ENCODE measurements at regions not wholly inside any gene's neighbourhood (a gene's known extent, or its start where the extent isn't known, plus 50 kb on each side); places are given as distances from the start of the nearest gene placed in this dataset.

DNA sequence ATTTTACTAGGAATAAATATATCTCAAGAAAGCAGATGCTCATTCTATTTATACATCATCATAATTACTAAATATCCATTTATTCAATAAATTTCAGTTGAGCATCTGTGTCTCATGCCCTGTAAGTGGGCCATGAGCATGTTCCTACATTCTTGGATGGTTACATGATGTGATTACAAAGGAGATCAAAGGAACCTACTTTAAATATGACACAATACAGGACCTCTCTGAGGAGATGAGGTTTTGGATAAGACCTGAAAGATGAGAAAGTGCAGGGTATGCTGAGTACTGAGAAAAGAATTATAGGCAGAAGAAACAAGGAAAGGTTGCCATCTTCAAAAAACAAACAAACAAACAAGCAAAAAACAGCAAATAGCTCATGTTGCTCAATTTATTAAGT is 105.4 kb upstream of the CNTN1 start:
- TF ChIP-seq, protein P1, sequence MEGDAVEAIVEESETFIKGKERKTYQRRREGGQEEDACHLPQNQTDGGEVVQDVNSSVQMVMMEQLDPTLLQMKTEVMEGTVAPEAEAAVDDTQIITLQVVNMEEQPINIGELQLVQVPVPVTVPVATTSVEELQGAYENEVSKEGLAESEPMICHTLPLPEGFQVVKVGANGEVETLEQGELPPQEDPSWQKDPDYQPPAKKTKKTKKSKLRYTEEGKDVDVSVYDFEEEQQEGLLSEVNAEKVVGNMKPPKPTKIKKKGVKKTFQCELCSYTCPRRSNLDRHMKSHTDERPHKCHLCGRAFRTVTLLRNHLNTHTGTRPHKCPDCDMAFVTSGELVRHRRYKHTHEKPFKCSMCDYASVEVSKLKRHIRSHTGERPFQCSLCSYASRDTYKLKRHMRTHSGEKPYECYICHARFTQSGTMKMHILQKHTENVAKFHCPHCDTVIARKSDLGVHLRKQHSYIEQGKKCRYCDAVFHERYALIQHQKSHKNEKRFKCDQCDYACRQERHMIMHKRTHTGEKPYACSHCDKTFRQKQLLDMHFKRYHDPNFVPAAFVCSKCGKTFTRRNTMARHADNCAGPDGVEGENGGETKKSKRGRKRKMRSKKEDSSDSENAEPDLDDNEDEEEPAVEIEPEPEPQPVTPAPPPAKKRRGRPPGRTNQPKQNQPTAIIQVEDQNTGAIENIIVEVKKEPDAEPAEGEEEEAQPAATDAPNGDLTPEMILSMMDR (conservative IDR thresholded peaks at IDR 0.05; ENCODE audit: low read depth, low read length), result no peak
- Histone ChIP-seq H3K27ac (no peak overlapping the region), H4K20me1 (ENCODE audit: insufficient read depth) (no peaks in the 10 kb centered on the region), H3K27me3 (ENCODE audit: insufficient read depth, low read depth) (no peaks in the 10 kb centered on the region), H3K9ac (no peak overlapping the region), H2AFZ (ENCODE audit: low read depth) (no peak overlapping the region), H3K79me2 (ENCODE audit: insufficient read depth, low read depth) (no peaks in the 10 kb centered on the region), H3K36me3 (ENCODE audit: insufficient read depth) (no peaks in the 10 kb centered on the region), H3K4me1 (ENCODE audit: low read depth, poor library complexity, severe bottlenecking) (no peaks in the 10 kb centered on the region), H3K4me3 (IDR thresholded peaks at IDR 0.05; ENCODE audit: insufficient read depth, low read depth, low read length) (no peak overlapping the region), H3K4me2 (no peak overlapping the region)

DNA sequence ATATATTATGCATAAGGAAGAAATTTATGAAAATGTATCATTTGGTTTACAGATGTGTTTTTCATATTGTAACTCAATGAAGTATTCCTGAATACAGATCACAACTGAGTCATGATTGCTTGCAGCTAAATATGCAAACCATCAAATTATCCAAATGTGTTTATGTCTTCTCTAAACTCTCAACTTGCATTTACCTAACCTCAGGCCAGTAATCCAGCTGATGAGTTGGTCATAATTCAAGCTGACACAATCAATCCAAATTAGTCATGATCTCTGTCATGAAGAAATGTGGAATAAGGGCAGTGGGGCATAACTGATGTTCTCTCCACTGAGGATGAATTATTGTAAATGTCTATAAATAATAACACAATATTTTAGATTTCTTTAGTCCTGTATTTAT is 104.8 kb upstream of the CNTN1 start:
- H3K79me2 ChIP-seq (ENCODE audit: insufficient read depth, low read depth), result no peaks in the 10 kb centered on the region
- H3K4me2 ChIP-seq, result no peak overlapping the region
- no peak overlapping the region for H3K4me3 ChIP-seq (IDR thresholded peaks at IDR 0.05; ENCODE audit: insufficient read depth, low read depth, low read length)
- TF ChIP-seq, protein P1 (conservative IDR thresholded peaks at IDR 0.05; ENCODE audit: low read depth, low read length), result no peak
- H3K9ac ChIP-seq, result no peak overlapping the region
- H4K20me1 ChIP-seq (ENCODE audit: insufficient read depth), result no peaks in the 10 kb centered on the region
- H2AFZ ChIP-seq (ENCODE audit: low read depth), result no peak overlapping the region
- H3K4me1 ChIP-seq (ENCODE audit: low read depth, poor library complexity, severe bottlenecking), result no peaks in the 10 kb centered on the region
- H3K27me3 ChIP-seq (ENCODE audit: insufficient read depth, low read depth), result no peaks in the 10 kb centered on the region
- H3K36me3 ChIP-seq (ENCODE audit: insufficient read depth), result no peaks in the 10 kb centered on the region
- no peak overlapping the region for H3K27ac ChIP-seq

DNA sequence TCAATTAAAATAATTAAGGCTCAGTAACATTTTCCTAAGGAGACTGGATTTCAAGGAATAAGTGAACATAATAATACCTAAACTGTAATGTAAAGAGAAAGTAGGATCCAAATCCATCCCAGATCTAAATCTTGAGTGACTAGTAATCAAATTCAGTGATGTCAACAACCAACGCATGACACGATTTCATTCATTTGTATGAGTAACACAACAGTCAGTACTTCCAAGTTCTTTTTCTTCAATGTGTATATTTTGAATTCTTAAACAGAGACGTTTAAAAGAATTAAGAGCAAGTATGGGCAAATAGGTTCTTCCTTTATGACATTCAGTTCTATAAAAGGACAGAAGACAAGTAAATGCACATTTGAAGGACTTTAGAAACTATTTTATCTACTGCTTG is 104.3 kb upstream of the CNTN1 start:
- Histone ChIP-seq H3K27ac (no peak overlapping the region), H3K9ac (no peak overlapping the region), H2AFZ (ENCODE audit: low read depth) (no peak overlapping the region), H3K79me2 (ENCODE audit: insufficient read depth, low read depth) (no peaks in the 10 kb centered on the region), H4K20me1 (ENCODE audit: insufficient read depth) (no peaks in the 10 kb centered on the region), H3K4me1 (ENCODE audit: low read depth, poor library complexity, severe bottlenecking) (no peaks in the 10 kb centered on the region), H3K36me3 (ENCODE audit: insufficient read depth) (no peaks in the 10 kb centered on the region), H3K4me3 (IDR thresholded peaks at IDR 0.05; ENCODE audit: insufficient read depth, low read depth, low read length) (no peak overlapping the region), H3K27me3 (ENCODE audit: insufficient read depth, low read depth) (no peaks in the 10 kb centered on the region), H3K4me2 (no peak overlapping the region)
- TF ChIP-seq, protein P1 (conservative IDR thresholded peaks at IDR 0.05; ENCODE audit: low read depth, low read length), result no peak

DNA sequence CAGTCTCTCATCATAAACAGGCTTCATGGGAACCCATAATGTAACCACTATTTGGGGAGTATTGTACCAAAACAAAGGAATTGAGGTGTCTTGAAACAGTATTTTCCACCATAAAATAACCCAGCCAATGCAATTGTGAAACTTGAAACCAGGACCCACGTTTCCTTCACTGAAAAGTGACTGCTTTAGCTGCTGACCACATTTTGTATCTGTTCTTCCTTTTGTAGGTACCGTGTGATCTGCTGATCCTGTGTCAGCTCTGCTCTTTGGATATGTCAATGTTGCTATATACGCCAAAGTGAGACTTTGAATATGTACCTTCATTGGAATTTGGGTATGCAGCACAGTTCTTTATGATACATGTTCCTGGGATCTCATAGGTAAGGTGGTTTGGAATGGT is 95.1 kb upstream of the CNTN1 start:
- TF ChIP-seq, protein P1 (conservative IDR thresholded peaks at IDR 0.05; ENCODE audit: low read depth, low read length), result no peak
- Histone ChIP-seq H3K36me3 (ENCODE audit: insufficient read depth) (no peaks in the 10 kb centered on the region), H3K4me1 (ENCODE audit: low read depth, poor library complexity, severe bottlenecking) (no peaks in the 10 kb centered on the region), H3K4me3 (IDR thresholded peaks at IDR 0.05; ENCODE audit: insufficient read depth, low read depth, low read length) (no peak overlapping the region), H3K4me2 (no peak overlapping the region), H4K20me1 (ENCODE audit: insufficient read depth) (no peaks in the 10 kb centered on the region), H3K27ac (no peak overlapping the region), H3K79me2 (ENCODE audit: insufficient read depth, low read depth) (no peaks in the 10 kb centered on the region), H2AFZ (ENCODE audit: low read depth) (no peak overlapping the region), H3K9ac (no peak overlapping the region), H3K27me3 (ENCODE audit: insufficient read depth, low read depth) (no peaks in the 10 kb centered on the region)

DNA sequence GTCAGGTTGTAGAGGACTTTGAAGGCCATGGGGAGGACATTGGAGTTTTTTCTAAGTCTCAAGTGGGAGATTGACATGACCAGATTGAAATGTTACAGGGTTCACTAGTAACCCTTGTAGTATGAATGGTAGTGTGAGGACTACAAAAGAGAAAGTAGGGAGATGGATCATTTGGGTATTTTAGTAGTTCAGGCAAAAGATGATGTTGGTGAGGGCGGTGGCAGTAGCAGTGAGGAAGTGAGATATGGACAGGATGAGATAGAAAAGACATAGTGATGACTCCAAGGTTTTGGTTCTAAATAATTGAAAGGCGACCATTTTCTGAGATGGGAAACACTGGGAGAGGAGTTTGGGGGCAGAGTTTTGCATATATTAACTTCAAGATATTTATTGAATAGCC is 94.2 kb upstream of the CNTN1 start:
- no peak overlapping the region for H3K4me3 ChIP-seq (IDR thresholded peaks at IDR 0.05; ENCODE audit: insufficient read depth, low read depth, low read length)
- no peak overlapping the region for H3K27ac ChIP-seq
- H3K4me1 ChIP-seq (ENCODE audit: low read depth, poor library complexity, severe bottlenecking), result no peaks in the 10 kb centered on the region
- no peak overlapping the region for H3K4me2 ChIP-seq
- no peaks in the 10 kb centered on the region for H3K27me3 ChIP-seq (ENCODE audit: insufficient read depth, low read depth)
- no peaks in the 10 kb centered on the region for H4K20me1 ChIP-seq (ENCODE audit: insufficient read depth)
- H2AFZ ChIP-seq (ENCODE audit: low read depth), result no peak overlapping the region
- no peak overlapping the region for H3K9ac ChIP-seq
- TF ChIP-seq, protein P1 (conservative IDR thresholded peaks at IDR 0.05; ENCODE audit: low read depth, low read length), result no peak
- H3K79me2 ChIP-seq (ENCODE audit: insufficient read depth, low read depth), result no peaks in the 10 kb centered on the region
- H3K36me3 ChIP-seq (ENCODE audit: insufficient read depth), result no peaks in the 10 kb centered on the region
